ENCODE measurements at regions not wholly inside any gene's neighbourhood (a gene's known extent, or its start where the extent isn't known, plus 50 kb on each side); places are given as distances from the start of the nearest gene placed in this dataset.
"Not testable (repeated sequence)": the region's sequence is repeated elsewhere in the genome, so short reads cannot be mapped to it uniquely, and the experiment has no call there.

DNA sequence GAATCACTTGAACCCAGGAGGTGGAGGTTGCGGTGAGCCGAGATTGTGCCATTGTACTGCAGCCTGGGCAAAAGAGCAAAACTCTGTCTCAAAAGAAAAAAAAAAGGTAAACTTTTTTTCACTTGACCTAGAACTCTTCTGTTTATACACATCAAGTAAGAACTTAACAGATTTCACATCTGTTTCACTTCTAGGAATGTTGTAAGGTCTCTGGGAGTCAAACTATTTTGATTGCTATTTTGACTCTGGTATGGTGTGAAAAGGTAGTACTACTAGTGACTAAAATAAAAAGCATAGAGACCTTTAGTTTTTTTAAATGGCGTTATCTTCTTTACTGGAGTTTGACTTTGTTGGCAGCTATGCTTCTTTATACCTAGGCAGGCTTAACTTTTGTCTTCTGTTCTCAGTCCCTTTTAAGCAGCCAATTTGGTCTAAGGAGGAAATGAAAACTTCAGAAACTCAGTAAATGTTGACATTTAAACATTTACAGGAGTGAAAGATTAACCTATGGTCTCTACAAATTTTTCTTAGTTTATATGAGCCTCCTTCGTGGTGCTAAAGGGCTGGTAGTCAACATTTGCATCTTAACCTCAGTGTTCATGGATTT is 84.7 kb downstream of the METTL2B start:
- H3K4me2 ChIP-seq; H3K27me3 Mint-ChIP-seq (ENCODE audit: insufficient read depth, low read depth, poor library complexity); ATAC-seq; H3F3A ChIP-seq (replicated peaks; ENCODE audit: low read depth); H3K4me1 ChIP-seq (ENCODE audit: insufficient read depth); H2AFZ ChIP-seq; H3K36me3 Mint-ChIP-seq (ENCODE audit: low read depth); H3K27me3 ChIP-seq (ENCODE audit: insufficient read depth); DNase-seq (ENCODE audit: low spot score); H3K27ac Mint-ChIP-seq; H4K20me1 ChIP-seq (replicated peaks; ENCODE audit: insufficient read depth); H3K4me3 ChIP-seq; H3K36me3 ChIP-seq (ENCODE audit: insufficient read depth); H3K9me3 Mint-ChIP-seq; H3K4me3 Mint-ChIP-seq; H3K9me2 ChIP-seq (ENCODE audit: insufficient read depth); H3K79me2 ChIP-seq (replicated peaks; ENCODE audit: insufficient read depth); H3K27ac ChIP-seq (ENCODE audit: low read depth); H3K4me1 Mint-ChIP-seq: not testable (repeated sequence)

DNA sequence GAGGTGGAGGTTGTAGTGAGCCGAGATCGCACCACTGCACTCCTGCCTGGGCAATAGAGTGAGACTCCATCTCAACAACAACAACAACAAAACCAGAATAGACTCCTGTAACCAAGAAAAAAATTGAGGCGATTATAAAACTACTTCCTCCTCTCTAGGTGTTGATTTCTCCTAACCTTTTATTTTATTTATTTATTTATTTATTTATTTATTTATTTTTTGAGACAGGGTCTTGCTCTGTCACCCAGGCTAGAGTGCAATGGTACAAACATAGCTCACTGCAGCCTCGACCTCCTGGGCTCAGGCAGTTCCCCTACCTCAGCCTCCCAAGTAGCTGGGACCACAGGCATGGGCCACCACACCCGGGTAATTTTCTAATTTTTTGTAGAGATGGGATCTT is 86.2 kb downstream of the METTL2B start:
- not testable (repeated sequence) for H3K27me3 ChIP-seq (ENCODE audit: insufficient read depth); H3K4me1 ChIP-seq (ENCODE audit: insufficient read depth); H3K36me3 Mint-ChIP-seq (ENCODE audit: low read depth); H4K20me1 ChIP-seq (replicated peaks; ENCODE audit: insufficient read depth); H3F3A ChIP-seq (replicated peaks; ENCODE audit: low read depth); H3K9me2 ChIP-seq (ENCODE audit: insufficient read depth); ATAC-seq; H3K36me3 ChIP-seq (ENCODE audit: insufficient read depth); H3K4me1 Mint-ChIP-seq; H3K9me3 Mint-ChIP-seq; DNase-seq (ENCODE audit: low spot score); H3K27me3 Mint-ChIP-seq (ENCODE audit: insufficient read depth, low read depth, poor library complexity); H3K27ac Mint-ChIP-seq; H3K27ac ChIP-seq (ENCODE audit: low read depth); H3K4me3 Mint-ChIP-seq; H3K4me2 ChIP-seq; H2AFZ ChIP-seq; H3K4me3 ChIP-seq
- H3K79me2 ChIP-seq (replicated peaks; ENCODE audit: insufficient read depth), result peaks cover 13% of the 10 kb centered on the region; the same call in 1 of the 2 replicates

DNA sequence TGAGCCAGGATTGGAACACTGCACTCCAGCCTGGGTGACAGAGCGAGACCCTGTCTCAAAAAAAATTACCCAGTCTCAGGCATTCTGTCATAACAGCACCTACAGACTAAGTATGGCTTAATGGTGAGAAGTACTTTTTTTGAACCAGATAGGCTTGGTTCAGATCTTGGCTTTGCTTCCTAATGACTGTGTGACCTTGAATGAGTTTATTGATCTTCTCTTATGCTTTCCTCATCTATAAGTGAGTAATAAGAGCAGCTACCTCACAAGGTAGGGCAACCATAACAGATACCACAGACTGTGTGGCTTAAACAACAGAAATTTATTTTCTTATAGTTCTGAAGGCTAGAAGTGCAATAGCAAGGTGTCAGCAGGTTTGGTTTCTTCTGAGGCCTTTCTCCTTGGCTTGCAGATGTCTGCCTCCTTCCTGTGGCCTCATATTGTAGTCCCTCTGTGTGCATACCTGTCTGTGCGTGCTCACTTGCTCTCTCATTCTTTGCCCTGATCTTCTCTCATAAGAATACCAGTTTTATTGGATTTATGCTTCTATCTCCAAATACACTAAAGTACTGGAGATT is 87.7 kb downstream of the METTL2B start:
- not testable (repeated sequence) for H3K36me3 ChIP-seq (ENCODE audit: insufficient read depth); H3K4me3 ChIP-seq; H3K36me3 Mint-ChIP-seq (ENCODE audit: low read depth); H3K4me1 ChIP-seq (ENCODE audit: insufficient read depth); DNase-seq (ENCODE audit: low spot score); H3K27me3 Mint-ChIP-seq (ENCODE audit: insufficient read depth, low read depth, poor library complexity); H4K20me1 ChIP-seq (replicated peaks; ENCODE audit: insufficient read depth); H3K27ac ChIP-seq (ENCODE audit: low read depth); H3K4me2 ChIP-seq; H3K27ac Mint-ChIP-seq; H3K4me1 Mint-ChIP-seq; H3K9me3 Mint-ChIP-seq; H3F3A ChIP-seq (replicated peaks; ENCODE audit: low read depth); H2AFZ ChIP-seq; ATAC-seq; H3K4me3 Mint-ChIP-seq; H3K27me3 ChIP-seq (ENCODE audit: insufficient read depth); H3K9me2 ChIP-seq (ENCODE audit: insufficient read depth)
- peaks cover 24% of the 10 kb centered on the region for H3K79me2 ChIP-seq (replicated peaks; ENCODE audit: insufficient read depth)

DNA sequence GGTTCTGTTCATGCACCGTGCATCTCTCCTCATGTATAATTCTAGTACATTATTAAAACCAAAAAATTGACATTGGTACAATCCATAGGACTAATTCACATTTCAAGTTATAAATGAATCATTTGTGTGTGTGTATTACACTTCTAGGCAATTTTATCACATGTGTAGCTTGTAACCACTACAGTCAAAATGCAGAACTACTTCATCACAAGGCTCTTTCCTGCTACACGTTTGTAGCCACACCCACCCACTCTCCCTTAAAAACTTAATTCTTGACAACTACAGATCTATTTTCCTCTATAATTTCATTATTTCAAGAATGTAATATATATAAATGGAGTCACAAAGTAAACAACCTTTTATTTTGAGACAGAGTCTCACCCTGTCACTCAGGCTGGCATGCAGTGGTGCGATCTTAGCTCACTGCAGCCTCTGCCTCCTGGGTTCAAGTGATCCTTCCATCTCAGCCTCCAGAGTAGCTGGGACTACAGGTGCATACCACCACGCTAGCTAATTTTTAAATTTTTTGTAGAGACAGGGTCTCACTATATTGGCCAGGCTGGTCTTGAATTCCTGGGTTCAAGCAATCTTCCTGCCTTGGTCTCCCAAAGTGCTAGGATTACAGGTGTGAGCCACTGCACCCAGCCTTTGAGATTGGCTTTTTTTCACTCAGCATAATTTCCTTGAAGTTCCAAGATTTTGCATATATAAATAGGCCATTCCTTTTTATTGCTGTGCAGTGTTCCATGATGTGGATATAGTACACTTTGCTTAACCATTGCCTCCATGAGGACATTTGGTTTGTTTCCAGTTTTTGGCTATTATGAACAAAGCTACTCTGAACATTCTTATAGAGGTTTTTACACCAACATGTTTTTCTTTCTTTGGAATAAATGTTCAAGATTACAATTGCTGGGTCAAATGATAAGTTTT is 88.7 kb downstream of the METTL2B start:
- not testable (repeated sequence) for H4K20me1 ChIP-seq (replicated peaks; ENCODE audit: insufficient read depth); H3K36me3 ChIP-seq (ENCODE audit: insufficient read depth); ATAC-seq; DNase-seq (ENCODE audit: low spot score); H3K4me1 Mint-ChIP-seq; H3K4me1 ChIP-seq (ENCODE audit: insufficient read depth); H3K27me3 ChIP-seq (ENCODE audit: insufficient read depth); H3F3A ChIP-seq (replicated peaks; ENCODE audit: low read depth); H3K27ac Mint-ChIP-seq; H3K27me3 Mint-ChIP-seq (ENCODE audit: insufficient read depth, low read depth, poor library complexity); H3K4me3 Mint-ChIP-seq; H3K27ac ChIP-seq (ENCODE audit: low read depth); H3K9me3 Mint-ChIP-seq; H3K4me2 ChIP-seq; H3K9me2 ChIP-seq (ENCODE audit: insufficient read depth); H3K4me3 ChIP-seq; H2AFZ ChIP-seq
- peaks cover 24% of the 10 kb centered on the region for H3K79me2 ChIP-seq (replicated peaks; ENCODE audit: insufficient read depth)
- peaks cover 18% of the 10 kb centered on the region for H3K36me3 Mint-ChIP-seq (ENCODE audit: low read depth)

DNA sequence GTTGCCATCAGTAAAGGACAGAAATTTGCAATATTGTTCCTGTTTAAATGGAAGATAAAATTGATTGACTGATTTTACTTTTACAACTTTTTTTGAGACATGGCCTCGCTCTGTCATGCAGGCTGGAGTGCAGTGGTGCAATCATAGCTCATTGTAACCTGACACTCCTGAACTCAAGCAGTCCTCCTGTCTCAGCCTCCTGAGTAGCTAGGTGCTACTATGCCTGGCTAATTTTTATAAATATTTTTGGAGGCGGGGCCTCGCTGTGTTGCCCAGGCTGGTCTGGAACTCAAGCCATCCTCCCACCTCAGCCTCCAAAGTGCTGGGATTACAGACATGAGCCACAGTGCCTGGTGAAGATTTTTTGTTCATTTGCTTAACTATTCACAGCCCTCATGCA is 96.8 kb upstream of the GARIN1A start:
- not testable (repeated sequence) for H3K27ac ChIP-seq (ENCODE audit: low read depth); H3K4me1 Mint-ChIP-seq; ATAC-seq; H3K9me2 ChIP-seq (ENCODE audit: insufficient read depth); H3K27me3 ChIP-seq (ENCODE audit: insufficient read depth); H3K79me2 ChIP-seq (replicated peaks; ENCODE audit: insufficient read depth); H2AFZ ChIP-seq; H3K36me3 ChIP-seq (ENCODE audit: insufficient read depth); H3K4me1 ChIP-seq (ENCODE audit: insufficient read depth); H3K4me3 ChIP-seq; H3K4me3 Mint-ChIP-seq; DNase-seq (ENCODE audit: low spot score); H3K4me2 ChIP-seq; H3F3A ChIP-seq (replicated peaks; ENCODE audit: low read depth); H4K20me1 ChIP-seq (replicated peaks; ENCODE audit: insufficient read depth); H3K27ac Mint-ChIP-seq
- H3K27me3 Mint-ChIP-seq (ENCODE audit: insufficient read depth, low read depth, poor library complexity), result peaks cover 10% of the 10 kb centered on the region
- H3K36me3 Mint-ChIP-seq (ENCODE audit: low read depth), result peaks cover 57% of the 10 kb centered on the region
- H3K9me3 Mint-ChIP-seq, result peaks cover 25% of the 10 kb centered on the region

DNA sequence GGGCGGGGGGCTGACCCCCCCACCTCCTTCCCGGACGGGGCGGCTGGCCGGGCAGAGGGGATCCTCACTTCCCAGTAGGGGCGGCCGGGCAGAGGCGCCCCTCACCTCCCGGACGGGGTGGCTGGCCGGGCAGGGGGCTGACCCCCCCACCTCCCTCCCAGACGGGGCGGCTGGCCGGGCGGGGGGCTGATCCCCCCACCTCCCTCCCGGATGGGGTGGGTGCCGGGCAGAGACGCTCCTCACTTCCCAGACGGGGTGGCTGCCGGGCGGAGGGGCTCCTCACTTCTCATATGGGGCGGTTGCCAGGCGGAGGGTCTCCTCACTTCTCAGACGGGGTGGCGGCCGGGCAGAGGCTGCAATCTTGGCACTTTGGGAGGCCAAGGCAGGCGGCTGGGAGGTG is 95.1 kb upstream of the GARIN1A start:
- not testable (repeated sequence) for H3K27me3 ChIP-seq (ENCODE audit: insufficient read depth); H3K27me3 Mint-ChIP-seq (ENCODE audit: insufficient read depth, low read depth, poor library complexity); DNase-seq (ENCODE audit: low spot score); ATAC-seq; H3K4me3 Mint-ChIP-seq; H3K9me2 ChIP-seq (ENCODE audit: insufficient read depth); H3K4me1 ChIP-seq (ENCODE audit: insufficient read depth); H4K20me1 ChIP-seq (replicated peaks; ENCODE audit: insufficient read depth); H3K4me1 Mint-ChIP-seq; H3K4me3 ChIP-seq; H3K36me3 ChIP-seq (ENCODE audit: insufficient read depth); H2AFZ ChIP-seq; H3K4me2 ChIP-seq; H3K27ac Mint-ChIP-seq; H3F3A ChIP-seq (replicated peaks; ENCODE audit: low read depth); H3K79me2 ChIP-seq (replicated peaks; ENCODE audit: insufficient read depth); H3K27ac ChIP-seq (ENCODE audit: low read depth)
- Mint-ChIP-seq H3K36me3 (ENCODE audit: low read depth) (peaks cover 45% of the 10 kb centered on the region), H3K9me3 (peaks cover 25% of the 10 kb centered on the region)
